ENCODE measurements at regions not wholly inside any gene's neighbourhood (a gene's known extent, or its start where the extent isn't known, plus 50 kb on each side); places are given as distances from the start of the nearest gene placed in this dataset.
"Not testable (repeated sequence)": the region's sequence is repeated elsewhere in the genome, so short reads cannot be mapped to it uniquely, and the experiment has no call there.

DNA sequence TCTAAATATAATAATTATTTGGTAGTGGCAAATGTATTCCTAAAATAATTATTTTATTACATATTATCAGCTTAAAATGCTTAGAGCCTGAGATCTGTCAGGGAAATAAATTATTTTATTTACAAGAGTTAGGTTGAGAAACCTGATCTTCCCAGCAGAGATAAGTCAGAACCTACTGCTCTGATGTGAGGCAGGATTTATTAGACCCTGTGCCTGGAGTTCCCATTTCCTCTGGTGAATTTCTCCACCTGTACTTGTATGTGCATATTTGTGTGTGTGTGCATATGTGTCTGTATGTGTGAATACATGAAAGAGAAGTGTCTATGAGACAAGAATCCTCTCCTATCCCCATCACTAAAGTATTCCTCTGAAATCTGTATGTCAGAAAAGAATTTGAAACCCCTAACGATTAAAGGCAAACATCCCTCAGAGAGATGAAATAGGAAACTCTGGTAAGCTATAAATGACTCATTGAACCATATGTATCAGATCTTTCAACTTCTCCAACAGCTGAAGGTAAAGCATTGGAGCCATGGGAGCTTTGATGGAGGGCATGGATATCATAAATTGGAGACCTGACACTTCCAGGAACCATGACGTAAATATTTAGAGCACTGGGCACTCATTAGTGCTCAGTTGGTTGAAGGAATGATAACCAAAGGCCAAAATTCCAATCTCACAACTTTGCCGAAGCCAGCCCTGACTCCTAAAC, 190.9 kb downstream of the XPNPEP1 start:
- no peak overlapping the region for H2AFZ ChIP-seq (ENCODE audit: low read length)
- H3K27me3 ChIP-seq (ENCODE audit: insufficient read depth, low read length, poor library complexity, severe bottlenecking) = no peaks in the 10 kb centered on the region
- H3K36me3 ChIP-seq (ENCODE audit: insufficient read depth, low read length) = no peaks in the 10 kb centered on the region
- TF ChIP-seq EZH2phosphoT487 (IDR thresholded peaks at IDR 0.05; ENCODE audit: borderline replicate concordance) = no peak
- no peaks in the 10 kb centered on the region for H3K9me2 ChIP-seq (replicated peaks; ENCODE audit: low read depth, low read length)
- H3F3A ChIP-seq (ENCODE audit: low read depth) = no peaks in the 10 kb centered on the region
- H3K9ac ChIP-seq (ENCODE audit: low read depth, low read length, poor library complexity, severe bottlenecking) = no peak overlapping the region
- H4K20me1 ChIP-seq (ENCODE audit: insufficient read depth, low read length, poor library complexity, severe bottlenecking) = no peaks in the 10 kb centered on the region
- H3K4me2 ChIP-seq (ENCODE audit: low read depth, low read length, poor library complexity, severe bottlenecking) = no peak overlapping the region
- no peaks in the 10 kb centered on the region for H3K79me2 ChIP-seq (ENCODE audit: insufficient read depth, low read length)
- H3K4me3 ChIP-seq (ENCODE audit: low read length, poor library complexity, severe bottlenecking) = no peak overlapping the region
- H3K9me3 ChIP-seq (ENCODE audit: insufficient read depth, low read depth, low read length) = no peaks in the 10 kb centered on the region
- H3K4me1 ChIP-seq (ENCODE audit: insufficient read depth, low read length, poor library complexity, severe bottlenecking) = no peaks in the 10 kb centered on the region

DNA sequence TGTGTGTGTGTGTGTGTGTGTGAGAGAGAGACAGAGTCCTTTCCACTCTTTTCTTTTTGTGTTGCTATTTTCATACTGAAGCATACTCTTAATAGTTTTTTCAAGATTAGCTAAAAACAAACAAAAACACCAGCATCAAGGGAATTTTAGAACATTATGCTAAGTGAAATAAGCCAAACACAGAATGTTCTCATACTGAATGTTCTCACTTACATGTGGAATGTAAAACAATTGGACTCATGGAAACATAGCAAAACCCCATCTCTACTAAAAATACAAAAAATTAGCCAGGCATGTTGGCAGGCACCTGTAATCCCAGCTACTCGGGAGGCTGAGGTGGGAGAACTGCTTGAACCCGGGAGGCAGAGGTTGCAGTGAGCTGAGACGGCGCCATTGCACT, 193.4 kb downstream of the XPNPEP1 start:
- H2AFZ ChIP-seq (ENCODE audit: low read length); H3K36me3 ChIP-seq (ENCODE audit: insufficient read depth, low read length); H4K20me1 ChIP-seq (ENCODE audit: insufficient read depth, low read length, poor library complexity, severe bottlenecking); H3K9me2 ChIP-seq (replicated peaks; ENCODE audit: low read depth, low read length); H3K79me2 ChIP-seq (ENCODE audit: insufficient read depth, low read length); H3K4me1 ChIP-seq (ENCODE audit: insufficient read depth, low read length, poor library complexity, severe bottlenecking); H3K9me3 ChIP-seq (ENCODE audit: insufficient read depth, low read depth, low read length); H3F3A ChIP-seq (ENCODE audit: low read depth); H3K27me3 ChIP-seq (ENCODE audit: insufficient read depth, low read length, poor library complexity, severe bottlenecking); H3K4me3 ChIP-seq (ENCODE audit: low read length, poor library complexity, severe bottlenecking); H3K4me2 ChIP-seq (ENCODE audit: low read depth, low read length, poor library complexity, severe bottlenecking); H3K9ac ChIP-seq (ENCODE audit: low read depth, low read length, poor library complexity, severe bottlenecking): not testable (repeated sequence)

DNA sequence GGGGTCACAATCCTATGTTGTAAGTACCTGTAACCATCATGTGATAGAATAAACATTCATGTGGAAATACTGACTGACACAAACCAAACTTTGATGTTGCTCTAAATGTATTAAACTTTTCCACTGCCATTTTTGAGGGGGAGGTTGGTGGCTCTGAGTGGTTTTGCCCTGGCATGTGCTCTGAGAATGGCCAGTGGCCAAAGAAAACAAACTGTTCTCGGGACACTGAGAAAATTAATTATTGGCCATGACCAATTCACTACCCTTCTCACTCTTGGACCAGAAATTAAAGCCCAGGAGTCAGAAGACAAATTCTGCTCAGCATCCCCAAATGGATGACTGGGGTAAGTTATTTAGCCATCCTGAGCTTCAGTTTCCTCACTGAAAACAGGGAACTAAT, 195.9 kb downstream of the XPNPEP1 start:
- TF ChIP-seq, protein P1, sequence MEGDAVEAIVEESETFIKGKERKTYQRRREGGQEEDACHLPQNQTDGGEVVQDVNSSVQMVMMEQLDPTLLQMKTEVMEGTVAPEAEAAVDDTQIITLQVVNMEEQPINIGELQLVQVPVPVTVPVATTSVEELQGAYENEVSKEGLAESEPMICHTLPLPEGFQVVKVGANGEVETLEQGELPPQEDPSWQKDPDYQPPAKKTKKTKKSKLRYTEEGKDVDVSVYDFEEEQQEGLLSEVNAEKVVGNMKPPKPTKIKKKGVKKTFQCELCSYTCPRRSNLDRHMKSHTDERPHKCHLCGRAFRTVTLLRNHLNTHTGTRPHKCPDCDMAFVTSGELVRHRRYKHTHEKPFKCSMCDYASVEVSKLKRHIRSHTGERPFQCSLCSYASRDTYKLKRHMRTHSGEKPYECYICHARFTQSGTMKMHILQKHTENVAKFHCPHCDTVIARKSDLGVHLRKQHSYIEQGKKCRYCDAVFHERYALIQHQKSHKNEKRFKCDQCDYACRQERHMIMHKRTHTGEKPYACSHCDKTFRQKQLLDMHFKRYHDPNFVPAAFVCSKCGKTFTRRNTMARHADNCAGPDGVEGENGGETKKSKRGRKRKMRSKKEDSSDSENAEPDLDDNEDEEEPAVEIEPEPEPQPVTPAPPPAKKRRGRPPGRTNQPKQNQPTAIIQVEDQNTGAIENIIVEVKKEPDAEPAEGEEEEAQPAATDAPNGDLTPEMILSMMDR (conservative IDR thresholded peaks at IDR 0.05; ENCODE audit: low read length) = no peak
- TF ChIP-seq EZH2phosphoT487 (IDR thresholded peaks at IDR 0.05; ENCODE audit: borderline replicate concordance) = no peak
- Histone ChIP-seq H3K9me3 (ENCODE audit: insufficient read depth, low read depth, low read length) (no peaks in the 10 kb centered on the region), H2AFZ (ENCODE audit: low read length) (no peak overlapping the region), H3K4me2 (ENCODE audit: low read depth, low read length, poor library complexity, severe bottlenecking) (no peak overlapping the region), H4K20me1 (ENCODE audit: insufficient read depth, low read length, poor library complexity, severe bottlenecking) (no peaks in the 10 kb centered on the region), H3K36me3 (ENCODE audit: insufficient read depth, low read length) (no peaks in the 10 kb centered on the region), H3K27me3 (ENCODE audit: insufficient read depth, low read length, poor library complexity, severe bottlenecking) (no peaks in the 10 kb centered on the region), H3K4me3 (ENCODE audit: low read length, poor library complexity, severe bottlenecking) (no peak overlapping the region), H3K79me2 (ENCODE audit: insufficient read depth, low read length) (no peaks in the 10 kb centered on the region), H3F3A (ENCODE audit: low read depth) (no peaks in the 10 kb centered on the region), H3K9me2 (replicated peaks; ENCODE audit: low read depth, low read length) (no peaks in the 10 kb centered on the region), H3K4me1 (ENCODE audit: insufficient read depth, low read length, poor library complexity, severe bottlenecking) (no peaks in the 10 kb centered on the region), H3K9ac (ENCODE audit: low read depth, low read length, poor library complexity, severe bottlenecking) (no peak overlapping the region)

DNA sequence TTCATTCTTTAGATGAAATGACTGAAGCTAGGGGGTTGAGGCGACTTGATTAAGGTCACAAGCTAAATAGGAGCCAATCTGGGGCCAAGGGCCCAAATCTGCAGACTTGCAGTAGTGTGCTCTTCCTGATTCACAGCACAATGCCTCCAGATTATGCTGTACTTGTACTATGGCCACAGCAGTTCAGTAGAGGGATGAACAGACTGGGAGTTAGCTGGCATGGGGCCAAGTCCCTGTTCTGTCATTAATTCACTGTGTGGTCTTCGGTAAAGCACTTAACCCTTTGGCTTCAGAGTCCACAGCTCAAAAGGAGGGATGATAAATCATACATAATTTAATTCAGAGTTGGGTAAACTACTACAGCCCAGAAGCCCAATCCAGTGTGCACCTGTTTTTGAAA, 196.8 kb downstream of the XPNPEP1 start:
- Histone ChIP-seq H3F3A (ENCODE audit: low read depth) (no peaks in the 10 kb centered on the region), H3K9ac (ENCODE audit: low read depth, low read length, poor library complexity, severe bottlenecking) (no peak overlapping the region), H4K20me1 (ENCODE audit: insufficient read depth, low read length, poor library complexity, severe bottlenecking) (no peaks in the 10 kb centered on the region), H3K4me1 (ENCODE audit: insufficient read depth, low read length, poor library complexity, severe bottlenecking) (no peaks in the 10 kb centered on the region), H3K36me3 (ENCODE audit: insufficient read depth, low read length) (no peaks in the 10 kb centered on the region), H2AFZ (ENCODE audit: low read length) (no peak overlapping the region), H3K4me2 (ENCODE audit: low read depth, low read length, poor library complexity, severe bottlenecking) (no peak overlapping the region), H3K9me2 (replicated peaks; ENCODE audit: low read depth, low read length) (no peaks in the 10 kb centered on the region), H3K4me3 (ENCODE audit: low read length, poor library complexity, severe bottlenecking) (no peak overlapping the region), H3K79me2 (ENCODE audit: insufficient read depth, low read length) (no peaks in the 10 kb centered on the region), H3K9me3 (ENCODE audit: insufficient read depth, low read depth, low read length) (no peaks in the 10 kb centered on the region), H3K27me3 (ENCODE audit: insufficient read depth, low read length, poor library complexity, severe bottlenecking) (no peaks in the 10 kb centered on the region)
- TF ChIP-seq, protein P1 (conservative IDR thresholded peaks at IDR 0.05; ENCODE audit: low read length) = no peak
- no peak for TF ChIP-seq EZH2phosphoT487 (IDR thresholded peaks at IDR 0.05; ENCODE audit: borderline replicate concordance)

Data from Loucy (cell line).